ENCODE measurements at regions not wholly inside any gene's neighbourhood (a gene's known extent, or its start where the extent isn't known, plus 50 kb on each side); places are given as distances from the start of the nearest gene placed in this dataset.

- TF ChIP-seq TAF1 (IDR thresholded peaks at IDR 0.05; ENCODE audit: borderline replicate concordance, insufficient read depth, low read length) = no peak
- TF ChIP-seq SIN3A (IDR thresholded peaks at IDR 0.05; ENCODE audit: borderline replicate concordance, insufficient read depth, low read length) = no peak
- TF ChIP-seq REST (IDR thresholded peaks at IDR 0.05; ENCODE audit: insufficient read depth in 1 of 2, low read depth in 2 of 2, low read length in 2 of 2) = no peak
- no peak for TF ChIP-seq FOXP2 (optimal IDR thresholded peaks at IDR 0.05; ENCODE audit: borderline replicate concordance, extremely low read depth, extremely low read length, insufficient read depth)
- no peak for TF ChIP-seq POLR2AphosphoS5 (IDR thresholded peaks at IDR 0.05; ENCODE audit: low read depth, low read length)
Measured at GRCh38 chr12:124637163-124637562, 69.8 kb upstream of the NCOR2 start.

- TF ChIP-seq SIN3A (IDR thresholded peaks at IDR 0.05; ENCODE audit: borderline replicate concordance, insufficient read depth, low read length) (no peak), TAF1 (IDR thresholded peaks at IDR 0.05; ENCODE audit: borderline replicate concordance, insufficient read depth, low read length) (no peak), POLR2AphosphoS5 (IDR thresholded peaks at IDR 0.05; ENCODE audit: low read depth, low read length) (no peak), FOXP2 (optimal IDR thresholded peaks at IDR 0.05; ENCODE audit: borderline replicate concordance, extremely low read depth, extremely low read length, insufficient read depth) (no peak), REST (IDR thresholded peaks at IDR 0.05; ENCODE audit: insufficient read depth in 1 of 2, low read depth in 2 of 2, low read length in 2 of 2) (no peak)
Measured at GRCh38 chr12:124636138-124636978, 68.9 kb upstream of the NCOR2 start.

GRCh38 chr12:124635316-124635715 lies 67.9 kb upstream of the NCOR2 start:
- TF ChIP-seq POLR2AphosphoS5 (IDR thresholded peaks at IDR 0.05; ENCODE audit: low read depth, low read length) (no peak), FOXP2 (optimal IDR thresholded peaks at IDR 0.05; ENCODE audit: borderline replicate concordance, extremely low read depth, extremely low read length, insufficient read depth) (no peak), REST (IDR thresholded peaks at IDR 0.05; ENCODE audit: insufficient read depth in 1 of 2, low read depth in 2 of 2, low read length in 2 of 2) (no peak), SIN3A (IDR thresholded peaks at IDR 0.05; ENCODE audit: borderline replicate concordance, insufficient read depth, low read length) (no peak), TAF1 (IDR thresholded peaks at IDR 0.05; ENCODE audit: borderline replicate concordance, insufficient read depth, low read length) (no peak)

- TF ChIP-seq SIN3A (IDR thresholded peaks at IDR 0.05; ENCODE audit: borderline replicate concordance, insufficient read depth, low read length) = no peak
- TF ChIP-seq POLR2AphosphoS5 (IDR thresholded peaks at IDR 0.05; ENCODE audit: low read depth, low read length) = no peak
- TF ChIP-seq TAF1 (IDR thresholded peaks at IDR 0.05; ENCODE audit: borderline replicate concordance, insufficient read depth, low read length) = no peak
- no peak for TF ChIP-seq REST (IDR thresholded peaks at IDR 0.05; ENCODE audit: insufficient read depth in 1 of 2, low read depth in 2 of 2, low read length in 2 of 2)
- no peak for TF ChIP-seq FOXP2 (optimal IDR thresholded peaks at IDR 0.05; ENCODE audit: borderline replicate concordance, extremely low read depth, extremely low read length, insufficient read depth)
Measured at GRCh38 chr12:124633365-124634362, 66.3 kb upstream of the NCOR2 start.
